HepG2 (cell line): ENCODE measurements at regions not wholly inside any gene's neighbourhood (a gene's known extent, or its start where the extent isn't known, plus 50 kb on each side); places are given as distances from the start of the nearest gene placed in this dataset.
A peak's percentile ranks its signal among the peaks of the same experiment; 100 is the strongest.

Experiments used
- ATAC-seq: fragments of 200-7000 bp; cut with Tn5 transposase; 3 replicates; pipeline ENCODE4 v1.9.1; 2020; ENCODE audit warnings: mild to moderate bottlenecking, moderate library complexity
- BruUV-seq: library from RNA; stranded (reverse); fragments of 400-500 nt; replicated peaks from 2 replicates; lab custom pipeline; 2021; lab: Mats Ljungman, UMichigan
- CTCF ChIA-PET: fragments of 300-600 bp; formaldehyde crosslinking; extraction: SDS; loops from one replicate; lab custom pipeline; 2021; ENCODE audit warnings: low total read pairs, inconsistent platforms, low intra/inter-chr PET ratio; lab: Yijun Ruan, JAX
- POLR2A ChIA-PET: fragments of 350-600 bp; sonication (Branson Sonifier 250); formaldehyde crosslinking; loops from one replicate; lab custom pipeline; 2020; ENCODE audit warnings: antibody characterized with exemption, inconsistent platforms; lab: Yijun Ruan, JAX
- DNase-seq: peaks from one replicate; pipeline ENCODE4 v3.0.0-alpha.2; 2015; ENCODE audit warnings: low spot score
- FAIRE-seq: peaks from 3 replicates; lab custom pipeline; 2011; peaks lifted over from hg19 to GRCh38; lab: Jason Lieb, UNC
- H2AFZ ChIP-seq: one replicate; pipeline ENCODE4 v1.6.1; 2011; ENCODE audit warnings: low read length, inconsistent platforms
- H3K27ac ChIP-seq: fragments of 300-600 bp; 3 replicates; pipeline ENCODE4 v1.8.0; 2011; ENCODE audit warnings: mixed run types, mild to moderate bottlenecking, mixed read lengths, low read length, inconsistent platforms; ENCODE audit not compliant: insufficient read depth; ENCODE audit errors: extremely low read length
- H3K27me3 ChIP-seq, 2 experiments: fragments of 200-600 bp in 1 of 2; 2 replicates in 1 of 2; 3 replicates in 1 of 2; pipeline versions ENCODE4 v1.6.0 to v1.8.0; 2011; ENCODE audit warnings: low read length in 2 of 2, mild to moderate bottlenecking in 2 of 2, moderate library complexity in 2 of 2, inconsistent platforms in 1 of 2; ENCODE audit not compliant: insufficient read depth in 2 of 2, control insufficient read depth in 1 of 2
- H3K36me3 ChIP-seq, 2 experiments: fragments of 200-600 bp in 1 of 2; replicated peaks in 1 of 2; 2 replicates in 1 of 2; 3 replicates in 1 of 2; pipeline versions ENCODE4 v1.5.1 to v1.8.0; 2011; ENCODE audit warnings: low read length in 2 of 2, inconsistent platforms in 1 of 2; ENCODE audit not compliant: insufficient read depth in 2 of 2, control insufficient read depth in 1 of 2
- H3K4me1 ChIP-seq: 2 replicates; pipeline ENCODE4 v1.5.1; 2012; ENCODE audit warnings: low read length, inconsistent platforms; ENCODE audit not compliant: insufficient read depth
- H3K4me2 ChIP-seq: 2 replicates; pipeline ENCODE4 v1.6.0; 2011; ENCODE audit warnings: low read depth, low read length, inconsistent platforms
- H3K4me3 ChIP-seq, 3 experiments: fragments of 200-600 bp in 1 of 3; sonication (generic), shearing (Covaris generic) in 1 of 3; replicated peaks in 1 of 3; 2 replicates each; pipeline ENCODE4 v1.5.1; 2011 to 2016; ENCODE audit warnings: low read length in 3 of 3, inconsistent platforms in 2 of 3, low read depth in 2 of 3, mild to moderate bottlenecking in 2 of 3, control low read depth in 1 of 3, mixed read lengths in 1 of 3; ENCODE audit not compliant: insufficient read depth in 1 of 3
- H3K79me2 ChIP-seq: one replicate; pipeline ENCODE4 v1.6.1; 2011; ENCODE audit warnings: low read length, inconsistent platforms; ENCODE audit not compliant: insufficient read depth
- H3K9ac ChIP-seq: 2 replicates; pipeline ENCODE4 v1.6.0; 2011; ENCODE audit warnings: mild to moderate bottlenecking, low read depth, low read length, inconsistent platforms; ENCODE audit not compliant: insufficient read depth
- H3K9me3 ChIP-seq: 2 replicates; pipeline ENCODE4 v1.5.1; 2012; ENCODE audit warnings: mild to moderate bottlenecking, low read length
- H4K20me1 ChIP-seq: 2 replicates; pipeline ENCODE4 v1.6.0; 2011; ENCODE audit warnings: inconsistent platforms, mild to moderate bottlenecking, low read length, moderate library complexity; ENCODE audit not compliant: insufficient read depth
- DNMT1 ChIP-seq: sonication (generic); formaldehyde crosslinking; IDR thresholded peaks from 2 replicates; pipeline ENCODE4 v1.5.1; 2020; ENCODE audit warnings: mild to moderate bottlenecking, missing genetic modification reagents
- ELF4 ChIP-seq: sonication (generic); formaldehyde crosslinking; IDR thresholded peaks from 2 replicates; pipeline ENCODE4 v1.5.0; 2020; ENCODE audit warnings: missing genetic modification reagents, mild to moderate bottlenecking, moderate library complexity, borderline replicate concordance
- MAFF ChIP-seq: IDR thresholded peaks from 2 replicates; pipeline ENCODE4 v1.6.1; 2011; ENCODE audit warnings: low read depth, low read length, improper control_type of control experiment
- MAFK ChIP-seq, 2 experiments: IDR thresholded peaks in 1 of 2; conservative IDR thresholded peaks in 1 of 2; 2 replicates each; pipeline ENCODE4 v1.6.1; 2011; ENCODE audit warnings: improper control_type of control experiment in 2 of 2, low read length in 2 of 2
- MEIS1 ChIP-seq: sonication (generic); formaldehyde crosslinking; IDR thresholded peaks from 2 replicates; pipeline ENCODE4 v1.9.0; 2021; ENCODE audit warnings: mild to moderate bottlenecking, missing genetic modification reagents, moderate library complexity, borderline replicate concordance
- ZBTB7A ChIP-seq: sonication (generic); formaldehyde crosslinking; IDR thresholded peaks from 2 replicates; pipeline ENCODE4 v1.8.0; 2022; ENCODE audit warnings: mild to moderate bottlenecking, missing genetic modification reagents
- ZNF678 ChIP-seq: sonication (generic); formaldehyde crosslinking; IDR thresholded peaks from 2 replicates; pipeline ENCODE4 v1.4.0; 2020; ENCODE audit warnings: mild to moderate bottlenecking, missing genetic modification reagents
- WGBS: methylation state at CpG from one replicate; pipeline ENCODE4 v1.1.6; 2017; ENCODE audit warnings: low lambda C conversion rate; 5-methylcytosine and 5-hydroxymethylcytosine counted together
- in situ Hi-C: cut with HindIII; loops from 2 replicates; pipeline ENCODE4 v1.10.0; 2017; ENCODE audit warnings: low pct_unique_long_range_greater_than_20kb; ENCODE audit not compliant: extremely low pct_ligation_motif_present
- intact Hi-C: fragments of 100-400 bp; cut with micrococcal nuclease; formaldehyde crosslinking; loops from one replicate; pipeline ENCODE4 v1.10.0; 2022; ENCODE audit not compliant: unreplicated experiment
- TF ChIP-seq, protein P1 (sequence below): sonication (generic); formaldehyde crosslinking; IDR thresholded peaks from 2 replicates; pipeline ENCODE4 v1.5.0; 2020; ENCODE audit warnings: missing genetic modification reagents
- TF ChIP-seq, protein P2 (sequence below): sonication (generic); formaldehyde crosslinking; IDR thresholded peaks from 2 replicates; pipeline ENCODE4 v1.9.0; 2021; ENCODE audit warnings: missing genetic modification reagents, borderline replicate concordance

DNA sequence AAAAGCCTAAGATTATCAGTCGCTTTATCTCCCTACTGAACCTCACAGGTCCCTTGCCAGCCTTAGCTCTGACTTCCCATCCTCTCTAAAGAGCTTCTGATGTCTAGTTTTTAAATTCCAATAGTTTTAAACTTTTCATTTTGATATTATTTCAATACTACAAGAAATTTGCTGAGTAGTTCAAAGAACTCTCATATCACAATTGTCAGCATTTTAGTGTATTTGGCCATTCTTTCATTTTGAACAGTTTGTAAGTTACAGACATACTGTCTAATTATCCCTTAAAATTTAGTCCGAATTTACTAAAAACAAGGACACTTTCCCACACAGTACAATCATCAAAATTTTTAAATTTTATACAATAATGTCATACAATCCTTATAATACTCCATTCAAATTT is 666.8 kb upstream of the SETBP1 start:
- BruUV-seq, result no TSS peak
- H3K9me3 ChIP-seq, result peaks cover 21% of the 10 kb centered on the region
- no peak for ATAC-seq
- intact Hi-C loops (no loop called here), in situ Hi-C loops (no loop called here)
- no peak overlapping the region for H3K4me2 ChIP-seq
- WGBS, result 3% methylated on average over 2 of the region's 2 CpGs
- H4K20me1 ChIP-seq, result no peaks in the 10 kb centered on the region
- ChIA-PET POLR2A (no interaction called here), CTCF (no interaction called here)
- no peak overlapping the region for H3K4me3 ChIP-seq
- no peak for FAIRE-seq
- no peak for DNase-seq
- no peak overlapping the region for H3K9ac ChIP-seq
- no peaks in the 10 kb centered on the region for H3K4me1 ChIP-seq
- no peaks in the 10 kb centered on the region for H3K79me2 ChIP-seq
- no peak overlapping the region for H3K27ac ChIP-seq
- no peaks in the 10 kb centered on the region for H3K27me3 ChIP-seq
- H2AFZ ChIP-seq, result no peak overlapping the region
- H3K36me3 ChIP-seq, result no peaks in the 10 kb centered on the region
- TF ChIP-seq MAFF (peak; percentile 78), ZBTB7A (CRISPR knock-in tag) (no peak), MAFK (conservative IDR thresholded peaks at IDR 0.05 in 1 of 2, IDR thresholded peaks at IDR 0.05 in 1 of 2; ENCODE audit: low read length in 2 of 2) (peak; percentile 68 to 82)

DNA sequence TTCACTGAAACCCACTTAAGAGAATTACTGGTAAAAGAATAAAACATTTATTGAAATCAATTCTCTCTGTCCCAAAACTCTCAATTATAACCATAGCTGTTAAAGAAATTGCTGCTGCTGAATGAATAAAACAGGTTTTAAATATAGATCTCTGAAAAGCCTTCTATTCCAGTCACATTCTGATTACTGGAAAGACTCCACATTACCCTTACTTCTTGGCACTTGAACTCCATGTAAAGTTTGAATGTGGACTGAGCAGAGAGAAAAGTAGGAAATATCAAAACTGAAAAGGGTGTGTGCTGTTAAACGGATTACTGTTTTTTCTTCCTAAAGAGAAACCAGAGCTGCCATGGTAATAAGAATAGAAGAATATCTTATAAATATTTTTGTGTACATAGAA is 655.3 kb upstream of the SETBP1 start:
- Histone ChIP-seq H3K4me1 (no peaks in the 10 kb centered on the region), H2AFZ (no peak overlapping the region), H3K79me2 (no peaks in the 10 kb centered on the region), H4K20me1 (no peaks in the 10 kb centered on the region), H3K36me3 (no peaks in the 10 kb centered on the region), H3K4me2 (no peak overlapping the region), H3K27ac (no peak overlapping the region), H3K27me3 (no peaks in the 10 kb centered on the region), H3K9ac (no peak overlapping the region), H3K4me3 (no peak overlapping the region), H3K9me3 (peaks cover 44% of the 10 kb centered on the region)
- DNase-seq (no peak), ATAC-seq (no peak), FAIRE-seq (no peak)
- TF ChIP-seq MEIS1 (CRISPR knock-in tag), result no peak
- TF ChIP-seq, protein P1, sequence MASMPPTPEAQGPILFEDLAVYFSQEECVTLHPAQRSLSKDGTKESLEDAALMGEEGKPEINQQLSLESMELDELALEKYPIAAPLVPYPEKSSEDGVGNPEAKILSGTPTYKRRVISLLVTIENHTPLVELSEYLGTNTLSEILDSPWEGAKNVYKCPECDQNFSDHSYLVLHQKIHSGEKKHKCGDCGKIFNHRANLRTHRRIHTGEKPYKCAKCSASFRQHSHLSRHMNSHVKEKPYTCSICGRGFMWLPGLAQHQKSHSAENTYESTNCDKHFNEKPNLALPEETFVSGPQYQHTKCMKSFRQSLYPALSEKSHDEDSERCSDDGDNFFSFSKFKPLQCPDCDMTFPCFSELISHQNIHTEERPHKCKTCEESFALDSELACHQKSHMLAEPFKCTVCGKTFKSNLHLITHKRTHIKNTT (CRISPR knock-in tag), result no peak
- no peak for TF ChIP-seq ELF4 (CRISPR knock-in tag)
- no peak for TF ChIP-seq DNMT1 (CRISPR knock-in tag)
- TF ChIP-seq ZNF678, result no peak
- TF ChIP-seq, protein P2, sequence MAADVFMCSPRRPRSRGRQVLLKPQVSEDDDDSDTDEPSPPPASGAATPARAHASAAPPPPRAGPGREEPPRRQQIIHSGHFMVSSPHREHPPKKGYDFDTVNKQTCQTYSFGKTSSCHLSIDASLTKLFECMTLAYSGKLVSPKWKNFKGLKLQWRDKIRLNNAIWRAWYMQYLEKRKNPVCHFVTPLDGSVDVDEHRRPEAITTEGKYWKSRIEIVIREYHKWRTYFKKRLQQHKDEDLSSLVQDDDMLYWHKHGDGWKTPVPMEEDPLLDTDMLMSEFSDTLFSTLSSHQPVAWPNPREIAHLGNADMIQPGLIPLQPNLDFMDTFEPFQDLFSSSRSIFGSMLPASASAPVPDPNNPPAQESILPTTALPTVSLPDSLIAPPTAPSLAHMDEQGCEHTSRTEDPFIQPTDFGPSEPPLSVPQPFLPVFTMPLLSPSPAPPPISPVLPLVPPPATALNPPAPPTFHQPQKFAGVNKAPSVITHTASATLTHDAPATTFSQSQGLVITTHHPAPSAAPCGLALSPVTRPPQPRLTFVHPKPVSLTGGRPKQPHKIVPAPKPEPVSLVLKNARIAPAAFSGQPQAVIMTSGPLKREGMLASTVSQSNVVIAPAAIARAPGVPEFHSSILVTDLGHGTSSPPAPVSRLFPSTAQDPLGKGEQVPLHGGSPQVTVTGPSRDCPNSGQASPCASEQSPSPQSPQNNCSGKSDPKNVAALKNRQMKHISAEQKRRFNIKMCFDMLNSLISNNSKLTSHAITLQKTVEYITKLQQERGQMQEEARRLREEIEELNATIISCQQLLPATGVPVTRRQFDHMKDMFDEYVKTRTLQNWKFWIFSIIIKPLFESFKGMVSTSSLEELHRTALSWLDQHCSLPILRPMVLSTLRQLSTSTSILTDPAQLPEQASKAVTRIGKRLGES (CRISPR knock-in tag), result no peak
- ChIA-PET CTCF (no interaction called here), POLR2A (no interaction called here)
- in situ Hi-C loops, result no loop called here
- intact Hi-C loops, result no loop called here
- WGBS, result 27% methylated on average over 1 of the region's 1 CpG
- no TSS peak for BruUV-seq
